Osteoblast (primary cell): ENCODE measurements at regions not wholly inside any gene's neighbourhood (a gene's known extent, or its start where the extent isn't known, plus 50 kb on each side); places are given as distances from the start of the nearest gene placed in this dataset.
A peak's percentile ranks its signal among the peaks of the same experiment; 100 is the strongest.

Experiments used
- DNase-seq: peaks from one replicate; pipeline ENCODE4 v3.0.0; 2011; ENCODE audit warnings: low spot score, mixed read lengths; ENCODE audit not compliant: insufficient read length; ENCODE audit errors: missing footprints
- H2AFZ ChIP-seq: 2 replicates; pipeline ENCODE4 v1.6.0; 2011; ENCODE audit warnings: mild to moderate bottlenecking, low read length
- H3K27ac ChIP-seq: 2 replicates; pipeline ENCODE4 v1.5.1; 2011; ENCODE audit warnings: mild to moderate bottlenecking, low read depth, low read length, moderate library complexity
- H3K27me3 ChIP-seq: 2 replicates; pipeline ENCODE4 v1.6.0; 2012; ENCODE audit warnings: mild to moderate bottlenecking, control low read depth, inconsistent platforms, low read length, moderate library complexity; ENCODE audit not compliant: insufficient read depth
- H3K36me3 ChIP-seq: 2 replicates; pipeline ENCODE4 v1.5.1; 2011; ENCODE audit warnings: mild to moderate bottlenecking, low read length, control low read depth, moderate library complexity; ENCODE audit not compliant: insufficient read depth
- H3K4me1 ChIP-seq: 2 replicates; pipeline ENCODE4 v1.5.1; 2011; ENCODE audit warnings: mild to moderate bottlenecking, low read length, control low read depth, moderate library complexity; ENCODE audit not compliant: insufficient read depth
- H3K4me2 ChIP-seq: 2 replicates; pipeline ENCODE4 v1.6.0; 2011; ENCODE audit warnings: mild to moderate bottlenecking, low read length; ENCODE audit not compliant: insufficient read depth
- H3K4me3 ChIP-seq: fragments of 200-600 bp; sonication (generic); 3 replicates; pipeline ENCODE4 v1.5.1; 2012; ENCODE audit warnings: mild to moderate bottlenecking, low read length, inconsistent platforms; ENCODE audit not compliant: insufficient read depth
- H3K79me2 ChIP-seq: 2 replicates; pipeline ENCODE4 v1.6.0; 2012; ENCODE audit warnings: mild to moderate bottlenecking, low read length, control low read depth, inconsistent platforms; ENCODE audit not compliant: insufficient read depth
- H3K9me3 ChIP-seq: 2 replicates; pipeline ENCODE4 v1.5.1; 2011; ENCODE audit warnings: low read depth, low read length, control low read depth
- H4K20me1 ChIP-seq: 2 replicates; pipeline ENCODE4 v1.6.0; 2012; ENCODE audit warnings: mild to moderate bottlenecking, low read length, control low read depth; ENCODE audit not compliant: insufficient read depth
- TF ChIP-seq, protein P1 (sequence below): IDR thresholded peaks from 2 replicates; pipeline ENCODE4 v1.5.1; 2011; ENCODE audit warnings: mild to moderate bottlenecking, low read depth, low read length, moderate library complexity; ENCODE audit errors: extremely low read depth

DNA sequence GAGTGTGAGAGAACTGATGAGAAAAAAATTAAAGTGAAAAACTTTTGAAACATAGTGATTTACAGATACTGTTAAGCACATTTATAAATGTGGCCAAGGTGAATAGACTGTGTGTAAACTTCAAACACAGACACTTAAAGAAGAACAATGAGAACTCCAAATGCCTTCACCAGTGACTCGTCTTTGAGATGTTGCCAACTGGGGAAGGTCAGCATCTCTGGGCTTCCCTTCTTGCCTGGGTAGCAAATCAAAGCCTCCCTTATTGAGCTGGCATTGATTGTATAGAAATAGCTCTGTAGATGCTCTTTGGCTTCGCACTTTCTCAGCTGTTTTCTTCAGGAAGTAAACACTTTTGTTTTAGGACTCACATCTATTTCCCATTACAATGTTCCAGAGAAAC lies 177.3 kb upstream of the SGCG start:
- no peaks in the 10 kb centered on the region for H3K4me1 ChIP-seq
- H3K27ac ChIP-seq: no peak overlapping the region
- no peak overlapping the region for H2AFZ ChIP-seq
- H3K27me3 ChIP-seq: no peaks in the 10 kb centered on the region
- no peaks in the 10 kb centered on the region for H3K36me3 ChIP-seq
- no peak overlapping the region for H3K4me2 ChIP-seq
- H3K9me3 ChIP-seq: peaks cover 3% of the 10 kb centered on the region
- H4K20me1 ChIP-seq: no peaks in the 10 kb centered on the region
- H3K4me3 ChIP-seq: no peak overlapping the region
- no peak for DNase-seq
- TF ChIP-seq, protein P1, sequence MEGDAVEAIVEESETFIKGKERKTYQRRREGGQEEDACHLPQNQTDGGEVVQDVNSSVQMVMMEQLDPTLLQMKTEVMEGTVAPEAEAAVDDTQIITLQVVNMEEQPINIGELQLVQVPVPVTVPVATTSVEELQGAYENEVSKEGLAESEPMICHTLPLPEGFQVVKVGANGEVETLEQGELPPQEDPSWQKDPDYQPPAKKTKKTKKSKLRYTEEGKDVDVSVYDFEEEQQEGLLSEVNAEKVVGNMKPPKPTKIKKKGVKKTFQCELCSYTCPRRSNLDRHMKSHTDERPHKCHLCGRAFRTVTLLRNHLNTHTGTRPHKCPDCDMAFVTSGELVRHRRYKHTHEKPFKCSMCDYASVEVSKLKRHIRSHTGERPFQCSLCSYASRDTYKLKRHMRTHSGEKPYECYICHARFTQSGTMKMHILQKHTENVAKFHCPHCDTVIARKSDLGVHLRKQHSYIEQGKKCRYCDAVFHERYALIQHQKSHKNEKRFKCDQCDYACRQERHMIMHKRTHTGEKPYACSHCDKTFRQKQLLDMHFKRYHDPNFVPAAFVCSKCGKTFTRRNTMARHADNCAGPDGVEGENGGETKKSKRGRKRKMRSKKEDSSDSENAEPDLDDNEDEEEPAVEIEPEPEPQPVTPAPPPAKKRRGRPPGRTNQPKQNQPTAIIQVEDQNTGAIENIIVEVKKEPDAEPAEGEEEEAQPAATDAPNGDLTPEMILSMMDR: no peak
- H3K79me2 ChIP-seq: no peaks in the 10 kb centered on the region

DNA sequence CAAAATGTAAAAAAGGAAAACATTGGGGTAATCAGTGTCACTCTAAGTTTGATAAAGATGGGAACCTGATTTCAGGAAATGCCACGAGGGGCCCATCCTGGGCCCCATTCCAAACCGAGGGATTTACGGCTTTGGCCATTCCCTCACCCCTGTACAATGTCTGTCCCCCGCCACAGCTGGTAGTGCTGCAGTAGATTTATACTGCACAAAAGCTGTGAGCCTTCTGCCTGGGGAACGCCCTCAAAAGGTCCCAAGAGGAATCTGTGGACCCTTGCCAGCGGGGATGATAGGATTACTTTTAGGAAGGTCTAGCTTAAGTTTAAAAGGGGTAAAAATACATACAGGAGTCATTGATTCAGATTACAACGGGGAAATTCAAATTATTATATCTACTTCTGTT lies 173.4 kb upstream of the SGCG start:
- Histone ChIP-seq H3K4me2 (no peak overlapping the region), H3K27me3 (no peaks in the 10 kb centered on the region)

DNA sequence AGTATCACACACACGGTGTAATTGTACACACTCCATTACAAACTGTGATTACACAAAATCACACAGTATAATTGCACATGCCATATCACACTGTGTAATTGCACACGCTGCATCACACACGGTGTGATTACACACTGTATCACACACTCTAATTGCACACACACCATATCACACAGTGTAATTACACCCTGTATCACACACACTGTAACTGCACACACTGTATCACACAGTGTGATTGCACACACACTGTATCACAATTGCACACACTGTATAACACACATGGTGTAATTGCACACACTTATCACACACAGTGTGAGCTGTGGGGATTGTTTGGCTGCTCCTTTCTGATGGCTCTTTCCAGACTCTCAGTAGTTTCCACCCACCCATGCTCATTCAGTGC lies 162.6 kb upstream of the SGCG start:
- Histone ChIP-seq H3K27ac (no peak overlapping the region), H3K4me3 (no peak overlapping the region), H3K27me3 (no peaks in the 10 kb centered on the region), H3K4me1 (no peaks in the 10 kb centered on the region), H3K4me2 (no peak overlapping the region), H3K79me2 (no peaks in the 10 kb centered on the region), H2AFZ (no peak overlapping the region), H4K20me1 (no peaks in the 10 kb centered on the region), H3K9me3 (no peaks in the 10 kb centered on the region), H3K36me3 (no peaks in the 10 kb centered on the region)
- DNase-seq: peak; percentile 2
- TF ChIP-seq, protein P1: no peak

More for the DNA sequence above, 173.4 kb upstream of the SGCG start:
- no peak overlapping the region for H3K27ac ChIP-seq
- H3K79me2 ChIP-seq: no peaks in the 10 kb centered on the region
- TF ChIP-seq, protein P1: no peak
- H3K36me3 ChIP-seq: no peaks in the 10 kb centered on the region
- no peaks in the 10 kb centered on the region for H3K9me3 ChIP-seq
- H3K4me3 ChIP-seq: no peak overlapping the region
- H3K4me1 ChIP-seq: no peaks in the 10 kb centered on the region
- no peak for DNase-seq
- H2AFZ ChIP-seq: no peak overlapping the region
- no peaks in the 10 kb centered on the region for H4K20me1 ChIP-seq

DNA sequence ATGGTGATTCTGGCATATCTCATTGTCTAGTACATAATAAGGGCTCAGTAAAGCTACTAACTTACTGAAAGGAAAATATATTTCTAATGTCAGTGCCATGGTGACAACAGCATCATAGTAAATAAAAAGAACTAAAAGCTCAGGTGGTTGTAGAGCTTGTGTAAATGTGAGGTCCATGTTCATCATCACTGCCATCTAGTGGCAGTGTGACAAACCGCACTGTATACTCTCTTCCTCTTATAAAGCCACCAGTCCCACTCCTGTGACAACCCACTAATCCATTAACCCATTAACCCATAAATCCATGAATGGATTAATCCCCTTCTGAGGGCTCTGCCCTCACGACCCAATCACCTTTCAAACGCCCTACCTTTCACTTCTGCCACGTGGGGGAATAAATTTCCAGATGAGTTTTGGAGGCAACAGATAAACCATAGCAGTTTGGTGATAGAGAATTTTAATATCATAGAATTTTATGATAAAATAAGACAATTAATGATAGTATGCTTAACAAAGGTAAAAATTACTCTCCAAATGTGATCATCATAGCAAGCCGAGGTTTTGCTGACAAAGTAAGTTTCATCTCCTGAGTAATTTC lies 160.4 kb upstream of the SGCG start:
- TF ChIP-seq, protein P1: peak; percentile 82
- no peak for DNase-seq
- H4K20me1 ChIP-seq: no peaks in the 10 kb centered on the region
- H2AFZ ChIP-seq: no peak overlapping the region
- H3K4me3 ChIP-seq: no peak overlapping the region
- H3K9me3 ChIP-seq: no peaks in the 10 kb centered on the region
- H3K4me1 ChIP-seq: no peaks in the 10 kb centered on the region
- H3K27me3 ChIP-seq: no peaks in the 10 kb centered on the region
- no peaks in the 10 kb centered on the region for H3K79me2 ChIP-seq
- no peak overlapping the region for H3K4me2 ChIP-seq
- H3K36me3 ChIP-seq: no peaks in the 10 kb centered on the region
- H3K27ac ChIP-seq: no peak overlapping the region
